GM10266 (cell line): ENCODE measurements at regions not wholly inside any gene's neighbourhood (a gene's known extent, or its start where the extent isn't known, plus 50 kb on each side); places are given as distances from the start of the nearest gene placed in this dataset.
"Not testable (repeated sequence)": the region's sequence is repeated elsewhere in the genome, so short reads cannot be mapped to it uniquely, and the experiment has no call there.

Experiments used
- DNase-seq: peaks from one replicate; pipeline ENCODE4 v3.0.0; 2012; ENCODE audit errors: extremely low spot score
- TF ChIP-seq, protein P1 (sequence below): IDR thresholded peaks from 2 replicates; pipeline ENCODE4 v1.5.1; 2012; ENCODE audit warnings: mild to moderate bottlenecking, low read depth; ENCODE audit not compliant: control insufficient read depth, insufficient read depth; ENCODE audit errors: missing control alignments

DNA sequence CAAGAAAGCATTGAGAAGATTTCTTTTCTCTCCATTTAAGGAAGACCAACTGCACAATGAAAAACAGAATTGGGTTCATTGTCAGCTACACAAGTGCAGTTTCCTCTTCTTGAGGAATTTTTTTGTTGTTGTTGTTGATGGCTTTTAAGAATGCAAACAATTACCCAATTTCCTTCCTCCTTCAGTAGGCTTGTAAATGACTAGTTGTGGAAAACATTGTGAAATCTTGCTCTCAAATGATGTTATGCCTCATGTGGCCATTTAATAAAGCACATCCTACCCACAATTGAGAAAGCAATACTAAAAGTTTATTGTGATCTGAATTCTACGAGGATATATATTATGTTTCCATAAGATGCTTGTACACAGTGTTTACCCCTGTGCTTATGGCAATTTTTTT, 171.6 kb downstream of the FAM174A start:
- TF ChIP-seq, protein P1, sequence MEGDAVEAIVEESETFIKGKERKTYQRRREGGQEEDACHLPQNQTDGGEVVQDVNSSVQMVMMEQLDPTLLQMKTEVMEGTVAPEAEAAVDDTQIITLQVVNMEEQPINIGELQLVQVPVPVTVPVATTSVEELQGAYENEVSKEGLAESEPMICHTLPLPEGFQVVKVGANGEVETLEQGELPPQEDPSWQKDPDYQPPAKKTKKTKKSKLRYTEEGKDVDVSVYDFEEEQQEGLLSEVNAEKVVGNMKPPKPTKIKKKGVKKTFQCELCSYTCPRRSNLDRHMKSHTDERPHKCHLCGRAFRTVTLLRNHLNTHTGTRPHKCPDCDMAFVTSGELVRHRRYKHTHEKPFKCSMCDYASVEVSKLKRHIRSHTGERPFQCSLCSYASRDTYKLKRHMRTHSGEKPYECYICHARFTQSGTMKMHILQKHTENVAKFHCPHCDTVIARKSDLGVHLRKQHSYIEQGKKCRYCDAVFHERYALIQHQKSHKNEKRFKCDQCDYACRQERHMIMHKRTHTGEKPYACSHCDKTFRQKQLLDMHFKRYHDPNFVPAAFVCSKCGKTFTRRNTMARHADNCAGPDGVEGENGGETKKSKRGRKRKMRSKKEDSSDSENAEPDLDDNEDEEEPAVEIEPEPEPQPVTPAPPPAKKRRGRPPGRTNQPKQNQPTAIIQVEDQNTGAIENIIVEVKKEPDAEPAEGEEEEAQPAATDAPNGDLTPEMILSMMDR = no peak
- no peak for DNase-seq

DNA sequence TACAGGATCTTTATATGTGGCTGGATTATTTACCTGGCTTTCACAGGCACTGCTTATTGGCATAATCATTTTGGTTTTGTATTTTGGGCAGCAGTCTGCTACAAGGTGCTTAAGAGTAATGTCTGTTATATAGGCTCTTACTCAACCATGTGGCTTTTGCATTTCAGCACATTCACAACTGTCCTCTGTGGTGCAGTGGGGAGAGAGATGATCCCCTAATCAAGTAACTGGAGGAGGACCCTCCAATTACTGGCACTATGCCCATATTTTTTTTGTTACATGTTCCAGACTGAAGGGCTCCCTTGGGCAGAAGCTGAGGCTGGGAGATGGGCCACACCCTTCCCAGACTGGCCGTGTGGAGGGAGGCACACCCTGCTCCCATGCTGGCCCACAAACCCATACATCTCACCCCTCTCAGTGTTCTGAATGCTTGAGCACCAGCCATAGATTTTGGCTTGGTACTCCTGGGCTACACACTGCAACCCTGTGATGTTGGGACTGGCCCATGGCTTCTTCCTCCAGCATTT, 173.5 kb downstream of the FAM174A start:
- TF ChIP-seq, protein P1 = no peak
- DNase-seq = no peak

DNA sequence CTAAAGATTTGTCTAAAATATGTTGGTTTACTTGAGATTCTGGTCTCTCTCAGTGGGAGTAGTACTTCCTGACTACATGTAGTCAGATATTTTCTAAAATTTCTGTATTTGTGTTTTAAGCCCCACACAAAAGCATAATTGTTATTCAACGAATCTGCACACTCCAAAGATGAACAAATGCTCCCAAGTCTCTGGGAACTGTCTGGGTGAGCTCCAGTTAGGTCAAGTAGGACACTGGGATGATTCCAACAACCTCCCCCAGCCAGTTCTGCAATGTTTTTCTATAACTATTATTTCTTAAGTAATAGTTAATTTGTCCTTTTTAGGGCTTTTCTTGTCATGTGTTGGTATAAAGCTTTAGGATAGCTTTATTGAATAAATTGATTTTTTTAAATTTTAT, 174.6 kb downstream of the FAM174A start:
- TF ChIP-seq, protein P1 = no peak
- no peak for DNase-seq

DNA sequence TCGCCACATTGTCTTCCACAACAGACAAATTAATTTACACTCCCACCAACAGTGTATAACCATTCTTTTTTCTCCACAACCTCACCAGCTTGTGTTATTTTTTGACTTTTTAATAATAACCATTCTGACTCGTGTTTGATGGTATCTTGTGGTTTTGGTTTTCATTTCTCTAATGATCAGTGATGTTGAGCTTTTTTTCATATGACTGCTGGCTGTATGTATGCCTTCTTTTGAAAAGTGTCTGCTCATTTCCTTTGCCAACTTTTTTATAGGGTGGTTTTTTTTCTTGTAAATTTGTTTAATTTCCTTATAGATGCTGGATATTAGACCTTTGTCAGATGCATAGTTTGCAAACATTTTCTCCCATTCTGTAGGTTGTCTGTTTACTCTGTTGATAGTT, 179.6 kb downstream of the FAM174A start:
- not testable (repeated sequence) for DNase-seq

DNA sequence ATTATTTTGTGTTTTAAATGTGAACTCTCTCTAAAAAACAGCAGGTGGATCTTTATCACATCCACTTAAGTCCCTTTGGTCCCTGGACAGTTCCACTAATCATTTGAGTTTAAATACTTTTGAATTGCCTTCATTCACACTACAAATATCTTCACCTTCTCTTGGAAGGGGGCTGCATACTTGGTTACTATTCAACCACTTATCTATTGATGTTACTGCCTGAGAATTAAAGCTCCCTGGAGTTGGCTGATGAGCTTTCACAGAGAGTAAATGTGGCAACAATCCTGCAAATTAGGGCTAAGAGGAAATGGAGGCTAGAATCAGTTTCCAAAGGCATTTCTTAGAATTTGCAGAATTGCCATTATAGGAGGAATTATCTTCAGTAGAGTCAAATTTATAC, 180.4 kb downstream of the ST8SIA4 start:
- no peak for DNase-seq
- TF ChIP-seq, protein P1 = no peak

DNA sequence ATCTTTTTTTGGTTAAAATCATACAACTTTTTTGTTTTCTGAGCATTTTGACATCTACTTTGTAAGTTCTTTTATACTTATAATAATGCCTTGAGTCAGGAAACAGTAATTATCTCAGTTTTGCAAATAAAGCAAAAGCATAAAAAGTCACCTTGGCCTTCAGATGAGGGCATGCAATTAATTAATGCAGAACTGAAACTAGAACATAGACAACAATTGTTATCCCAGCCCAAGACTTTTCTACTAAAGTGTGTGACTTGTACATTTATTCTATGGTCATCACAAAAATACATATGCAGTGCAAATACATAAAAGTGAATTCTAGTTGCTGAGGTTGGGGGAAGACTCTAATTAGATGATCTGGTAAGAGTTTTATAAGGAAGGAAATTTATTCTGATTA, 179.9 kb downstream of the ST8SIA4 start:
- TF ChIP-seq, protein P1 = no peak
- DNase-seq = no peak

DNA sequence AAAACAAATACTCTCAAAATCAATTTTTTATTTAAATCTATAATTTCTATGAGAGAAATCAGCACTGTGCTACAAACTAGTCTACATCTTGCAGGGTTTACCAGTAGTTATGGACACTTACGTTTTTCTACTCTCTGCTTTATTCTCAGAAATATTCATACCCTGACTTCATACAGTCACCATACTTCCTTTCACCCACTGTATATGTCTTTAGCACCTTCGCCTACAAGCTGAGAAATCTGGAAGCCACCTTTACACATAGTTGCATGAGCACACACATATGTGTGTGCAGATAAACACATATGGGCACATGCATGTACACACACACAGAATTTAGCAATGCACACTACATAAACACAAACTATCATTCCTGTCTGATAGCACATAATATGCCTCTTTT, 177.0 kb downstream of the ST8SIA4 start:
- TF ChIP-seq, protein P1 = no peak

DNA sequence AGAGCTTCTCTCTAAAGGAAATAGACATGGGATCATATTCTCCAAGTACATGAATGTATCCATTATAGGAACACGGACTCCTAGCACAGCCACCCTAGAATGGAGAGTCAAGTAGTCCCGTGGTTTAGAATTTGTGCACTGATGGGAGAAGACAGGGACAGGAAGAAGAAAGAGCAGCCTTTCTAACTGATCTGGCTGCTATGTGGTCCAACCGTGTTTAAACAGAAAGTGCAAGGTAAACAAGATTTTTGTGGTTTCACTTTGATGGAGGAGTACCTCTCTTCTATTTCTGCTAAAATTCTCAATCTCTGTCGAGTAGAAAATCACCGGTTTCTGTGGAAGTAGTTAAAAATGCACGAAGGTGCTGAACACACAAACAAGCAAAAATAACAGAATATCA, 171.3 kb downstream of the ST8SIA4 start:
- DNase-seq = peak; percentile 48
- TF ChIP-seq, protein P1 = no peak

More for the DNA sequence above, 177.0 kb downstream of the ST8SIA4 start:
- DNase-seq = no peak
